HEK293T (cell line): ENCODE measurements at regions not wholly inside any gene's neighbourhood (a gene's known extent, or its start where the extent isn't known, plus 50 kb on each side); places are given as distances from the start of the nearest gene placed in this dataset.
"Not testable (repeated sequence)": the region's sequence is repeated elsewhere in the genome, so short reads cannot be mapped to it uniquely, and the experiment has no call there.

Experiments
- CTCF ChIA-PET: fragments of 350-600 bp; formaldehyde crosslinking; extraction: SDS; loops from one replicate; lab custom pipeline; 2021; ENCODE audit warnings: antibody characterized with exemption, inconsistent platforms; lab: Yijun Ruan, JAX
- POLR2A ChIA-PET: fragments of 350-600 bp; formaldehyde crosslinking; extraction: SDS; loops from one replicate; lab custom pipeline; 2020; ENCODE audit warnings: antibody characterized with exemption, inconsistent platforms; lab: Yijun Ruan, JAX
- DNase-seq: peaks from one replicate; pipeline ENCODE4 v3.0.0; 2012; ENCODE audit warnings: mixed read lengths; ENCODE audit errors: extremely low spot score
- ARNT ChIP-seq: fragments of 450-650 bp; IDR thresholded peaks from 2 replicates; pipeline ENCODE4 v1.6.1; 2017; ENCODE audit warnings: mild to moderate bottlenecking
- BHLHE40 ChIP-seq: fragments of 450-650 bp; IDR thresholded peaks from 2 replicates; pipeline ENCODE4 v1.6.1; 2016; ENCODE audit warnings: mild to moderate bottlenecking, moderate library complexity, borderline replicate concordance
- CTBP1 ChIP-seq: fragments of 450-650 bp; IDR thresholded peaks from 2 replicates; pipeline ENCODE4 v1.6.1; 2016; ENCODE audit warnings: borderline replicate concordance
- ELF4 ChIP-seq: fragments of 450-650 bp; IDR thresholded peaks from 2 replicates; pipeline ENCODE4 v1.6.1; 2017; ENCODE audit warnings: antibody characterized with exemption
- FOXA1 ChIP-seq: fragments of 450-650 bp; IDR thresholded peaks from 2 replicates; pipeline ENCODE4 v1.6.1; 2016; ENCODE audit warnings: mild to moderate bottlenecking
- FOXK2 ChIP-seq: fragments of 450-650 bp; IDR thresholded peaks from 2 replicates; pipeline ENCODE4 v1.6.1; 2016; ENCODE audit warnings: mild to moderate bottlenecking
- FOXM1 ChIP-seq: fragments of 450-650 bp; IDR thresholded peaks from 2 replicates; pipeline ENCODE4 v1.6.1; 2017; ENCODE audit warnings: mild to moderate bottlenecking, borderline replicate concordance
- HDGF ChIP-seq: fragments of 450-650 bp; IDR thresholded peaks from 2 replicates; pipeline ENCODE4 v1.6.1; 2017; ENCODE audit warnings: antibody characterized with exemption, borderline replicate concordance
- L3MBTL2 ChIP-seq: fragments of 450-650 bp; conservative IDR thresholded peaks from 2 replicates; pipeline ENCODE4 v1.6.1; 2016; ENCODE audit warnings: mild to moderate bottlenecking
- LEF1 ChIP-seq: fragments of 450-650 bp; IDR thresholded peaks from 2 replicates; pipeline ENCODE4 v1.6.1; 2017; ENCODE audit warnings: mild to moderate bottlenecking, borderline replicate concordance
- NFRKB ChIP-seq: fragments of 450-650 bp; IDR thresholded peaks from 2 replicates; pipeline ENCODE4 v1.6.1; 2016; ENCODE audit warnings: mild to moderate bottlenecking, moderate library complexity
- SP1 ChIP-seq: fragments of 450-650 bp; IDR thresholded peaks from 2 replicates; pipeline ENCODE4 v1.6.1; 2017
- SUZ12 ChIP-seq: fragments of 450-650 bp; IDR thresholded peaks from 2 replicates; pipeline ENCODE4 v1.6.1; 2016; ENCODE audit warnings: mild to moderate bottlenecking
- TARDBP ChIP-seq: fragments of 450-650 bp; IDR thresholded peaks from 2 replicates; pipeline ENCODE4 v1.6.1; 2016
- ZNF384 ChIP-seq: fragments of 450-650 bp; IDR thresholded peaks from 2 replicates; pipeline ENCODE4 v1.6.1; 2016
- TF ChIP-seq, protein P1 (sequence below): fragments of 450-650 bp; IDR thresholded peaks from 2 replicates; pipeline ENCODE4 v1.6.1; 2016

DNA sequence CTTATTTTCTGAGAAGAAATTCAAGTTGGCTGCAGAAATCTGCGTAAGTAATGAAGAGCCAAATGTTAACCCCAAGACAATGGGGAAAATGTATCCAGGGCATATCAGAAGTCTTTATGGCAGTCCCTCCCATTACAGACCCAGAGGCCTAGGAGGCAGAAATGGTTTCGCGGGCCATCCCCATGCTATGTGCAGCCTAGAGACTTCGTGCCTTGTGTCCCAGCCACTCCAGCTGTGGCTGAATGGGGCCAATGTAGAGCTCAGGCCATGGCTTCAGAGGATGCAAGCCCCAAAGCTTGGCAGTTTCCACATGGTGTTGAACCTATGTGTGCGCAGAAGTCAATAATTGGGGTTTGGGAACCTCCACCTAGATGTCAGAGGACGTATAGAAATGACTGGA is 131.9 kb downstream of the GPR37 start:
- ChIA-PET POLR2A (no interaction called here), CTCF (no interaction called here)
- TF ChIP-seq BHLHE40, result no peak
- no peak for TF ChIP-seq NFRKB
- no peak for TF ChIP-seq ZNF384
- TF ChIP-seq, protein P1, sequence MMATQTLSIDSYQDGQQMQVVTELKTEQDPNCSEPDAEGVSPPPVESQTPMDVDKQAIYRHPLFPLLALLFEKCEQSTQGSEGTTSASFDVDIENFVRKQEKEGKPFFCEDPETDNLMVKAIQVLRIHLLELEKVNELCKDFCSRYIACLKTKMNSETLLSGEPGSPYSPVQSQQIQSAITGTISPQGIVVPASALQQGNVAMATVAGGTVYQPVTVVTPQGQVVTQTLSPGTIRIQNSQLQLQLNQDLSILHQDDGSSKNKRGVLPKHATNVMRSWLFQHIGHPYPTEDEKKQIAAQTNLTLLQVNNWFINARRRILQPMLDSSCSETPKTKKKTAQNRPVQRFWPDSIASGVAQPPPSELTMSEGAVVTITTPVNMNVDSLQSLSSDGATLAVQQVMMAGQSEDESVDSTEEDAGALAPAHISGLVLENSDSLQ, result no peak
- no peak for TF ChIP-seq ELF4
- no peak for TF ChIP-seq FOXM1
- TF ChIP-seq SP1, result no peak
- no peak for TF ChIP-seq HDGF
- no peak for TF ChIP-seq LEF1
- no peak for TF ChIP-seq ARNT
- TF ChIP-seq FOXA1, result no peak
- no peak for TF ChIP-seq L3MBTL2
- TF ChIP-seq FOXK2, result no peak
- no peak for TF ChIP-seq TARDBP
- TF ChIP-seq CTBP1, result no peak
- no peak for TF ChIP-seq SUZ12
- DNase-seq, result no peak

DNA sequence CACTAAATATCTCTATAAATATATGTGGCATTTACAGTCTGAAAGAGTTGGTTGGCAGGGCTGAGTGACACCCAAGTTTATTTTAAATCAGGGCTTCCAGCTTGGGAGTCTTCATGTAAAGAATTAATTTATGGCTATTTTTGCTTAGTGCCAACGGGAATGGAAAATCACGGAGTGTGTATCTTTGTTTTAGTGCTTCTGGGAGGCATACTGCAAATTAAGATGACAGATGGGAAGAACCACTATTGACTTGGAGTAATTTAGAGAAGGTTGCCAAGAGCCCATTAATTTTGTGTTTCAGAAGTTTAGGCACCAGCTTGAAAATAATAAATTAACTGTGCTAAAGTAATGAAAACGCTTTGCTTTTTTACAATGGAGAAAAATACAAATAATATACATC is 135.2 kb downstream of the GPR37 start:
- POLR2A ChIA-PET, result no interaction called here
- DNase-seq, result no peak
- TF ChIP-seq FOXA1 (no peak), LEF1 (no peak), FOXK2 (no peak), BHLHE40 (no peak), FOXM1 (no peak), TARDBP (no peak), ZNF384 (no peak), L3MBTL2 (no peak), ELF4 (no peak), ARNT (no peak), SUZ12 (no peak)
- CTCF ChIA-PET, result no interaction called here

DNA sequence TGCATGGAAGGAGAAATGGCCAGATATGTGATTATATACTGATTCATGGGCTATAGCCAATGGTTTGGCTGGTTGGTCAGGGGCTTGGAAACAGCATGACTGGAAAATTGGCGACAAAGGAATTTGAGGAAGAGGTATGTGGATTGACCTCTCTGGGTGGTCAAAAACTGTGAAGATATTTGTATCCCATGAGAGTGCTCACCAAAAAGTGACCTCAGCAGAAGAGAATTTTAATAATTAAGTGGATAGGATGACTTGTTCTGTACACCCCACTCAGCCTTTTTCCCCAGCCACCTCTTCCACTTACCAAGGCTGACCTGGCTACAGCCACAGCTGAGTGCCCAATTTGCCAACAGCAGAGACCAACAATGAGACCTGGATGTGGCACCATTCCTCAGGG is 146.7 kb downstream of the GPR37 start:
- no peak for DNase-seq
- ChIA-PET CTCF (no interaction called here), POLR2A (no interaction called here)
- TF ChIP-seq LEF1 (no peak), L3MBTL2 (no peak), NFRKB (no peak), SUZ12 (no peak), ZNF384 (no peak), FOXA1 (no peak), BHLHE40 (no peak), SP1 (no peak), FOXK2 (no peak), ARNT (no peak), FOXM1 (no peak), CTBP1 (no peak), ELF4 (no peak), HDGF (no peak), TARDBP (no peak)
- TF ChIP-seq, protein P1, result no peak

DNA sequence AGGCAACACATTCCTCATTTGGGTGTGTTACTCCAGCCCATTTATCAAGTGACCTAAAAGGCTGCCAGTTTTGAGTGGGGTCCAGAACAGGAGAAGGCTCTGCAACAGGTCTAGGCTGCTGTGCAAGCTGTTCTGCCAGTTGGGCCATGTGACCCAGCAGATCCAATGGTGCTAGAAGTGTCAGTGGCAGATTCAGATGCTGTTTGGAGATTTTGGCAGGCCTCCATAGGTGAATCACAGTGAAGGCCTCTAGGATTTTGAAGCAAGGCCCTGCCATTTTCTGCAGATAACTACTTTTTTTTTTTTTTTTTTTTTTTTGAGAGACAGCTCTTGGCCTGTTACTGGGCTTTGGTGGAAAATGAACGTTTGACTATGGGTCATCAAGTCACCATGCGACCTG is 147.5 kb downstream of the GPR37 start:
- CTCF ChIA-PET, POLR2A ChIA-PET, DNase-seq: not testable (repeated sequence)

DNA sequence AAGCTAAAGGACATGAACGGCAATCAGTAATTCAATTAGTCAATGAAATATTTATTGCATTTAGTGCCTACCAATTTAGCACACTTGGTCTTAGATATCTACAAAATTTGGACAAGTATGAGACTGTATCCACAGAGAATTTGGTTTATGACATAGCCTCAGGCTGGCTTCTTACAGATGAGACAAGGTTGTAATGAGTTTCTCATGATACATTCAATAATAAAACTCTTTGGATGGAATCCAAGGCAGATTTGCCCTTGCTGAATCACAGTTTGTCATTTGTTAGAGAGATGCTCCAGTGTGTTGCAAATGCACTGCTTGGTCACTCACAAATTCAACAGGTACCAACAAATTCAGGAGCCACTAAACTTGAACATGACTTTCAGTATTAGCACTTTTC is 162.5 kb downstream of the GPR37 start:
- ChIA-PET POLR2A (no interaction called here), CTCF (no interaction called here)
- TF ChIP-seq TARDBP (no peak), NFRKB (no peak), L3MBTL2 (no peak), BHLHE40 (no peak), FOXM1 (no peak), HDGF (no peak), ARNT (no peak), FOXA1 (no peak)
- no peak for DNase-seq

DNA sequence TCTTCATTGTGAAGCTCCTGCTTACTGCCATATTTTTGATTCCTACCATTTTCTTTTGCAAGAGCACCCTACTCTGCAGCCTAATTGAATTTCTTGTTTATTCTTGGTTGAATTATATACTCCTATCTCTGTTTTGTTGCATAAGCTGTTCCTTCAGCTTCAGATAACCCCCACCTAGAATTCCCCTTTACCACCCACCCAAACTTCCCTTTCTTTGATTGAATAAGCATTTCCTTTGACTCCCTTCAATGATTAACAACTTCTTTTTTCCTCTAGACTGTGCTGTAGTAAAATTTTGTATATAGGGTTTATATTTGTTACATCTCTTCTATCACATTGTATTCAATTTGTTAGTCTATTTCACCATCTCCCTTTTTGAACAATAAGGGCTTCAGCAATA is 168.1 kb downstream of the GPR37 start:
- POLR2A ChIA-PET, result no interaction called here
- no peak for DNase-seq
- CTCF ChIA-PET, result no interaction called here
- TF ChIP-seq LEF1 (no peak), ZNF384 (no peak), NFRKB (no peak), L3MBTL2 (no peak), SUZ12 (no peak)

DNA sequence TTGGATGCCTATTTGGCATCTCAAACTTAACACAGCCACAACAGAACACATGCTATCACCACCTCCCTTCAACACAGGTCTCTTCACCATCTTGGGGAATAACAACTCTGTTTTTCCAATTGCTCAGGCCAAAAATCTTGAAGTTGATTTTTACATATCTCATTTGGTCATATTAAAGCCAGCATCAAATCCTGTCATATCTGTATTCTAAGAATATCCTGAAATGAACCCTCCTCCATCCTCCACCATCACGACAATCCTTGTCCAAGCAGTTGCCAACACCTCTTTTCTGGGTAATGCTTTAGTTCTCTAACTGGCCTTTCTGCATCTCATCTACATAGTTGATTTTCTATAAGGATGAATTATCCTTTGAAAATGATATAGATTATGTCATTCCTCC is 168.7 kb downstream of the GPR37 start:
- TF ChIP-seq FOXM1, result no peak
- no peak for TF ChIP-seq ZNF384
- TF ChIP-seq L3MBTL2, result no peak
- no peak for TF ChIP-seq HDGF
- TF ChIP-seq ELF4, result no peak
- TF ChIP-seq FOXA1, result no peak
- TF ChIP-seq NFRKB, result no peak
- TF ChIP-seq LEF1, result no peak
- ChIA-PET POLR2A (no interaction called here), CTCF (no interaction called here)
- no peak for DNase-seq

DNA sequence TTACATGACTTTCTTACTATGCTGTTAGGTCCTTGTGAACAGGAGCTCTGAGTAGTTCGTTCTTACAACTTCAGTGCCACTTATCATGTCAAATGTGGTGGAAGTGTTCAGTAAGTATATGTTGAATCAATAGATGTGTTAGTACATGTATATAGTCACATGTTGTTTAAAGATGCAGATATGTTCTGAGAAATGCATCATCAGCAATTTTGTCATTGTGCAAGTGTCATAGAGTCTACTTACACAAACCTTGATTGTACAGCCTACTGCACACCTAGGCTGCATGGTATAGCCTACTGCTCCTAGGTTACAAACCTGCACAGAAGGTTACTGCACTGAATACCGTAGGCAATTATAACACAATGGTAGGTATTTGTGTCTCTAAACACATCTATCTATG is 174.8 kb downstream of the GPR37 start:
- DNase-seq, result no peak
- TF ChIP-seq SUZ12, result no peak
- TF ChIP-seq FOXA1, result no peak
- TF ChIP-seq BHLHE40, result no peak
- no peak for TF ChIP-seq HDGF
- TF ChIP-seq FOXM1, result no peak
- no peak for TF ChIP-seq SP1
- TF ChIP-seq ELF4, result no peak
- no peak for TF ChIP-seq L3MBTL2
- no peak for TF ChIP-seq FOXK2
- no peak for TF ChIP-seq NFRKB
- no peak for TF ChIP-seq ARNT
- TF ChIP-seq, protein P1, result no peak
- no peak for TF ChIP-seq CTBP1
- TF ChIP-seq LEF1, result no peak
- no peak for TF ChIP-seq ZNF384
- no peak for TF ChIP-seq TARDBP
- ChIA-PET POLR2A (no interaction called here), CTCF (no interaction called here)
